Lung (tissue), 11 donors: ENCODE measurements at regions not wholly inside any gene's neighbourhood (a gene's known extent, or its start where the extent isn't known, plus 50 kb on each side); places are given as distances from the start of the nearest gene placed in this dataset.
A peak's percentile ranks its signal among the peaks of the same experiment; 100 is the strongest.

Source experiments
- ATAC-seq: fragments of 200-7000 bp; cut with Tn5 transposase; one replicate; pipeline ENCODE4 v1.9.1; 2020; ENCODE audit warnings: moderate number of reproducible peaks; ENCODE audit not compliant: insufficient read depth, low FRiP score
- DNase-seq, 3 donors: peaks; one replicate each; pipeline ENCODE4 v3.0.0-alpha.2; 2013 to 2017
- H3K27ac ChIP-seq, 2 donors: one replicate each; pipeline ENCODE4 v1.5.1; 2013; ENCODE audit warnings: mild to moderate bottlenecking in 2 of 2, moderate library complexity in 2 of 2, control low read depth in 1 of 2, inconsistent platforms in 1 of 2, low read depth in 1 of 2, low read length in 1 of 2
- H3K27me3 ChIP-seq, 3 donors: one replicate each; pipeline ENCODE4 v1.5.1; 2013; ENCODE audit warnings: low read length in 2 of 3; ENCODE audit not compliant: control insufficient read depth in 3 of 3, insufficient read depth in 3 of 3
- H3K36me3 ChIP-seq, 4 donors: one replicate each; pipeline ENCODE4 v1.5.1; 2013; ENCODE audit warnings: low read length in 4 of 4, mild to moderate bottlenecking in 1 of 4, moderate library complexity in 1 of 4; ENCODE audit not compliant: control insufficient read depth in 4 of 4, insufficient read depth in 4 of 4
- H3K4me1 ChIP-seq, 5 donors: one replicate each; pipeline ENCODE4 v1.5.1; 2013; ENCODE audit warnings: low read length in 5 of 5, mild to moderate bottlenecking in 2 of 5, moderate library complexity in 1 of 5; ENCODE audit not compliant: control insufficient read depth in 5 of 5, insufficient read depth in 5 of 5
- H3K4me3 ChIP-seq: one replicate; pipeline ENCODE4 v1.5.1; 2013; ENCODE audit warnings: mild to moderate bottlenecking, control low read depth, moderate library complexity
- H3K9ac ChIP-seq, 2 donors: one replicate each; pipeline ENCODE4 v1.5.1; 2013; ENCODE audit warnings: low read length in 2 of 2, control low read depth in 1 of 2; ENCODE audit not compliant: insufficient read depth in 1 of 2
- H3K9me3 ChIP-seq, 4 donors: one replicate each; pipeline ENCODE4 v1.5.1; 2013; ENCODE audit warnings: low read length in 3 of 4, mild to moderate bottlenecking in 1 of 4, moderate library complexity in 1 of 4; ENCODE audit not compliant: control insufficient read depth in 4 of 4, insufficient read depth in 3 of 4
- CTCF ChIP-seq: IDR thresholded peaks from 2 replicates; pipeline ENCODE4 v1.5.1; 2012; ENCODE audit warnings: mild to moderate bottlenecking; ENCODE audit errors: control extremely low read depth, extremely low read depth
- WGBS, 2 donors: extraction: QIAGEN DNeasy Blood & Tissue Kit; methylation state at CpG; one replicate each; pipeline ENCODE4 v1.1.7; 2013; 5-methylcytosine and 5-hydroxymethylcytosine counted together
- donor health status: control.
- donor health status: control.
- donor health status: Bipolar disorder and iron deficiency.
- donor health status: healthy.
- donor health status: DM: yes; HTN: yes; CAD: no.

DNA sequence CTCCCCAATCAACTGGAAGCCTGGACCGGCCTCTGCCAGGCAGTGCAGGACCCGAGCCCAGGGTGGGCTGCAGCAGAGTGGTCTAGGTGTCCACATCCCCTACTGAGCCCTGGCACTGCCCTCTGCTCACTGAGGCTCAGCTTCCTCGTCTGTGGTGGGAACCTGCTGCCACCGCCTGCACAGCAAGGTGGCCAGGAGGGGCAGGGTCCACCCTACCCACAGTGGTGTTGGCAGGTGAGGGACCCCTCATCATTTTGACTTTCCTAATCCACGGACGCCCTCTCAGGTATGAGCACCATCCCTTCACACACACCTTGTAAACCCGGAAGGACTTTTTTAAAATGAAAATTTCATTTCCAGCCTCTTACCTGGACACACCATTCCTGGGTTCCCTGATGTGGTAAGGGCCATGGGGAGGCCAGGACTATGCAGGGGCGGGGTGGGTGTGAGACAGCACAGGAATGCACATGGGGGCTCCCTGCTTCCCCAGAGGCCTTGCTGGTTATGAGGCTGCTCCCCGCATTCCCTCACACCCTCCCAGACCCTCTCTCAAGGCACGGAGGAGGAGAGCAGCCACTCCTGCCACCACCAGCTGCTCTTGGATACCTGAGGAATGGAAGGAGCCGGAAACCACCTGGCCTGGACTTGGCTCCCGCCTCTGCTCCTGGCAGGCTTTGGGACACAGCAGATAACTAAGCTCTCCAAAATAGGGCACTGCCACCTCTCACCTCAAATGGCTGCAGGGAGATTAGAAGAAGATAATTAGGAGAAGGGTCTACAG, 185.9 kb upstream of the TPM1 start:
- DNase-seq (no peak), ATAC-seq (no peak)
- peaks cover 0 to 8% (median 0%) of the 10 kb centered on the region in 5 donors for H3K4me1 ChIP-seq
- no peaks in the 10 kb centered on the region for H3K9me3 ChIP-seq
- 85 to 94% methylated on average over 12 of the region's 12 CpGs for WGBS, 2 donors
- H3K27me3 ChIP-seq: no peaks in the 10 kb centered on the region
- no peak overlapping the region for H3K4me3 ChIP-seq
- TF ChIP-seq CTCF: no peak
- no peaks in the 10 kb centered on the region for H3K36me3 ChIP-seq
- no peak overlapping the region for H3K9ac ChIP-seq
- H3K27ac ChIP-seq: no peak overlapping the region

- no peak overlapping the region for H3K9ac ChIP-seq
- H3K4me3 ChIP-seq: no peak overlapping the region
- H3K36me3 ChIP-seq: no peaks in the 10 kb centered on the region
- TF ChIP-seq CTCF: no peak
- peak; percentile 58 for ATAC-seq
- no peak for DNase-seq
- 78 to 86% methylated on average over 5 of the region's 5 CpGs for WGBS, 2 donors
- H3K4me1 ChIP-seq: peaks cover 0 to 8% (median 0%) of the 10 kb centered on the region in 5 donors
- no peaks in the 10 kb centered on the region for H3K9me3 ChIP-seq
- no peaks in the 10 kb centered on the region for H3K27me3 ChIP-seq
- no peak overlapping the region for H3K27ac ChIP-seq
Observed at GRCh38 chr15:62857411-62857853, 185.1 kb upstream of the TPM1 start.

DNA sequence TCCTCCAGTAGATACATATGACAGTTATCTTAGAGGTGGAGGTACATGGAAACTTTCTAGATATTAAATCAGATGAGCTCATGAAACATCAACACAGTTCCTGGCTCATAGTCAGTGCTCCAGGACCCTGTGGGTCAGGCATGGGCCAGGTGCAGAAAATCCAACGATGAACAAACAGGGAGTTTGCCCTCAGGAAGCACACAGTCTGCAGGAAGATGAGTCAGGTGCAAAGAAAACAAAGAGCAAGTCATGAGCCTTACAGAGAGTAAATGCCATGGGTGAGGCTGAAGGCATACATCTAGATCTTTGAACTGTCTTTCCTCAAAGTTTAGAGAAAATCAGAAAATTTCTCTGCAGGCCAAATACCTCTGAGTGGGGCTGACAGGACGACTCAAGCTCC, 184.2 kb upstream of the TPM1 start:
- no peak for DNase-seq
- H3K4me3 ChIP-seq: no peak overlapping the region
- ATAC-seq: no peak
- H3K36me3 ChIP-seq: no peaks in the 10 kb centered on the region
- no peak for TF ChIP-seq CTCF
- no peaks in the 10 kb centered on the region for H3K27me3 ChIP-seq
- H3K27ac ChIP-seq: no peak overlapping the region
- 62 to 80% methylated on average over 2 of the region's 2 CpGs for WGBS, 2 donors
- no peaks in the 10 kb centered on the region for H3K9me3 ChIP-seq
- no peak overlapping the region for H3K9ac ChIP-seq
- H3K4me1 ChIP-seq: peaks cover 0 to 8% (median 0%) of the 10 kb centered on the region in 5 donors
